ENCODE measurements at regions not wholly inside any gene's neighbourhood (a gene's known extent, or its start where the extent isn't known, plus 50 kb on each side); places are given as distances from the start of the nearest gene placed in this dataset.

GRCh38 chr18:41324020-41324791 is 630.8 kb upstream of the PIK3C3 start:
- TF ChIP-seq EZH2 (IDR thresholded peaks at IDR 0.05; ENCODE audit: low read length, unreplicated experiment) (no peak), CTCF (conservative IDR thresholded peaks at IDR 0.05; ENCODE audit: low read depth, low read length) (no peak), EZH2phosphoT487 (IDR thresholded peaks at IDR 0.05; ENCODE audit: borderline replicate concordance, low read length) (no peak)
- ATAC-seq, result peak; percentile 23
- Histone ChIP-seq H3K27me3 (ENCODE audit: low read length) (no peaks in the 10 kb centered on the region), H3K4me1 (ENCODE audit: insufficient read depth, low read length) (peaks cover 44% of the 10 kb centered on the region), H4K20me1 (ENCODE audit: low read length) (no peaks in the 10 kb centered on the region), H3K9me2 (replicated peaks; ENCODE audit: low read length) (no peaks in the 10 kb centered on the region), H3K4me2 (ENCODE audit: low read length) (peak overlapping the region; percentile 51), H3K36me3 (ENCODE audit: low read depth, low read length) (no peaks in the 10 kb centered on the region), H3K9ac (ENCODE audit: low read length) (no peak overlapping the region), H3K9me3 (ENCODE audit: low read length) (no peaks in the 10 kb centered on the region), H3K79me2 (ENCODE audit: low read length) (no peaks in the 10 kb centered on the region), H3F3A (ENCODE audit: low read length, unreplicated experiment) (peaks cover 4% of the 10 kb centered on the region), H3K27ac (ENCODE audit: low read length) (peak overlapping the region; percentile 80), H3K4me3 (ENCODE audit: low read length) (no peak overlapping the region), H2AFZ (ENCODE audit: low read length) (no peak overlapping the region)
- POLR2A ChIA-PET (ENCODE audit: unreplicated experiment), result no interaction called here
- BruUV-seq (replicated peaks), result no TSS peak
- CTCF ChIA-PET, result no interaction called here
- intact Hi-C loops (cut with micrococcal nuclease), result no loop called here
- peak; percentile 50 for DNase-seq

GRCh38 chr18:41323044-41323443 is 632.0 kb upstream of the PIK3C3 start:
- Histone ChIP-seq H3K4me1 (ENCODE audit: insufficient read depth, low read length) (peaks cover 44% of the 10 kb centered on the region), H4K20me1 (ENCODE audit: low read length) (no peaks in the 10 kb centered on the region), H3F3A (ENCODE audit: low read length, unreplicated experiment) (peaks cover 4% of the 10 kb centered on the region), H3K27ac (ENCODE audit: low read length) (no peak overlapping the region), H2AFZ (ENCODE audit: low read length) (no peak overlapping the region), H3K9me2 (replicated peaks; ENCODE audit: low read length) (no peaks in the 10 kb centered on the region), H3K9me3 (ENCODE audit: low read length) (no peaks in the 10 kb centered on the region), H3K79me2 (ENCODE audit: low read length) (no peaks in the 10 kb centered on the region), H3K4me2 (ENCODE audit: low read length) (no peak overlapping the region), H3K4me3 (ENCODE audit: low read length) (no peak overlapping the region), H3K36me3 (ENCODE audit: low read depth, low read length) (no peaks in the 10 kb centered on the region), H3K9ac (ENCODE audit: low read length) (no peak overlapping the region), H3K27me3 (ENCODE audit: low read length) (no peaks in the 10 kb centered on the region)
- TF ChIP-seq EZH2 (IDR thresholded peaks at IDR 0.05; ENCODE audit: low read length, unreplicated experiment), result no peak
- TF ChIP-seq EZH2phosphoT487 (IDR thresholded peaks at IDR 0.05; ENCODE audit: borderline replicate concordance, low read length), result no peak
- no peak for TF ChIP-seq CTCF (conservative IDR thresholded peaks at IDR 0.05; ENCODE audit: low read depth, low read length)
- POLR2A ChIA-PET (ENCODE audit: unreplicated experiment), result no interaction called here
- ATAC-seq (peak; percentile 39; the same call in 1 of the 2 replicates), DNase-seq (peak; percentile 12)
- no TSS peak for BruUV-seq (replicated peaks)
- CTCF ChIA-PET, result no interaction called here
- intact Hi-C loops (cut with micrococcal nuclease), result no loop called here

- H3K9me3 ChIP-seq (ENCODE audit: low read length), result no peaks in the 10 kb centered on the region
- no peak overlapping the region for H3K9ac ChIP-seq (ENCODE audit: low read length)
- peaks cover 4% of the 10 kb centered on the region for H3F3A ChIP-seq (ENCODE audit: low read length, unreplicated experiment)
- no peak overlapping the region for H3K4me3 ChIP-seq (ENCODE audit: low read length)
- intact Hi-C loops (cut with micrococcal nuclease), result no loop called here
- H3K9me2 ChIP-seq (replicated peaks; ENCODE audit: low read length), result no peaks in the 10 kb centered on the region
- H3K4me1 ChIP-seq (ENCODE audit: insufficient read depth, low read length), result peaks cover 31% of the 10 kb centered on the region
- no peaks in the 10 kb centered on the region for H3K36me3 ChIP-seq (ENCODE audit: low read depth, low read length)
- CTCF ChIA-PET, result no interaction called here
- no peaks in the 10 kb centered on the region for H3K27me3 ChIP-seq (ENCODE audit: low read length)
- TF ChIP-seq CTCF (conservative IDR thresholded peaks at IDR 0.05; ENCODE audit: low read depth, low read length), result no peak
- TF ChIP-seq EZH2 (IDR thresholded peaks at IDR 0.05; ENCODE audit: low read length, unreplicated experiment), result no peak
- no peak for TF ChIP-seq EZH2phosphoT487 (IDR thresholded peaks at IDR 0.05; ENCODE audit: borderline replicate concordance, low read length)
- no peak overlapping the region for H2AFZ ChIP-seq (ENCODE audit: low read length)
- POLR2A ChIA-PET (ENCODE audit: unreplicated experiment), result no interaction called here
- ATAC-seq (no peak), DNase-seq (peak; percentile 35)
- BruUV-seq (replicated peaks), result no TSS peak
- no peaks in the 10 kb centered on the region for H3K79me2 ChIP-seq (ENCODE audit: low read length)
- no peaks in the 10 kb centered on the region for H4K20me1 ChIP-seq (ENCODE audit: low read length)
- H3K27ac ChIP-seq (ENCODE audit: low read length), result no peak overlapping the region
- H3K4me2 ChIP-seq (ENCODE audit: low read length), result no peak overlapping the region
These were observed 634.9 kb upstream of the PIK3C3 start for GRCh38 chr18:41320100-41320499.
